ENCODE measurements at regions not wholly inside any gene's neighbourhood (a gene's known extent, or its start where the extent isn't known, plus 50 kb on each side); places are given as distances from the start of the nearest gene placed in this dataset.

GRCh38 chr13:73451221-73452029, 392.6 kb downstream of the KLF5 start:
- in situ Hi-C loops (cut with MboI; ENCODE audit: low pct_unique_long_range_greater_than_20kb, low sequenced_read_pairs, unreplicated experiment), result no loop called here
- TF ChIP-seq CTCF (IDR thresholded peaks at IDR 0.05; ENCODE audit: extremely low read depth, insufficient read depth, missing control alignments), result no peak
- no peak for DNase-seq (ENCODE audit: low spot score)

- no peak for TF ChIP-seq CTCF (IDR thresholded peaks at IDR 0.05; ENCODE audit: extremely low read depth, insufficient read depth, missing control alignments)
- in situ Hi-C loops (cut with MboI; ENCODE audit: low pct_unique_long_range_greater_than_20kb, low sequenced_read_pairs, unreplicated experiment), result no loop called here
- no peak for DNase-seq (ENCODE audit: low spot score)
These were observed 391.8 kb downstream of the KLF5 start for GRCh38 chr13:73450583-73450982.

GRCh38 chr13:73449252-73449651, 390.4 kb downstream of the KLF5 start:
- in situ Hi-C loops (cut with MboI; ENCODE audit: low pct_unique_long_range_greater_than_20kb, low sequenced_read_pairs, unreplicated experiment), result no loop called here
- TF ChIP-seq CTCF (IDR thresholded peaks at IDR 0.05; ENCODE audit: extremely low read depth, insufficient read depth, missing control alignments), result no peak
- DNase-seq (ENCODE audit: low spot score), result no peak

DNA sequence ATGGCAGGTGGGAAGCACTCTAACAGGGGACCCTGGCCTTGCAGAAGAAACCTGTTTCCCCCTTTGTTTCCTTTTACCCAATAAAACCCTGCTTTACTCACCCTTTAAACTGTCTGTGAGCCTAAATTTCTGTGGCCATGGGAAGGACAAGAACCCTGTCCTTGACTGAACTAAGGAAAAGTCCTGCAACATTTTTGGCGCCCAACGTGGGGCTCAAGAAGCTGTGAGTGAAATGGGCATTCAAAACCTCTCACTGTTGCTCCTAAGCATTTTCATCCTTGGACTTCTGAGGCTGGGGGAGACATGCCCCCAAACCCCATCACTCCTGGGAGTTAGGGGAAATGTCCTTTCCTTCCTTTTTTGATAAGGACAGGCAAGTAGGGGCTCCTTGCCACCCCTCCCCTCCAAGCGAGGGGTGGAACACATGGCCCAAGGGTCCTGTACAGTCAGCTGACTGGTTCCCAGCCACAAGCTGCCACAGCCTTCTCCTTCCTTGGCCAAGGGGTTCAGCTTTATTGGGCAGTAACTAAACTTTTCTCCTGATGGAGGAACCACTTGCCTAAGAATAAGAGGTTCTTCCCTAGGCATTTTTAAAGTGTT, 381.6 kb downstream of the KLF5 start:
- in situ Hi-C loops (cut with MboI; ENCODE audit: low pct_unique_long_range_greater_than_20kb, low sequenced_read_pairs, unreplicated experiment), result no loop called here
- DNase-seq (ENCODE audit: low spot score), result no peak
- no peak for TF ChIP-seq CTCF (IDR thresholded peaks at IDR 0.05; ENCODE audit: extremely low read depth, insufficient read depth, missing control alignments)

- no peak for TF ChIP-seq CTCF (IDR thresholded peaks at IDR 0.05; ENCODE audit: extremely low read depth, insufficient read depth, missing control alignments)
- in situ Hi-C loops (cut with MboI; ENCODE audit: low pct_unique_long_range_greater_than_20kb, low sequenced_read_pairs, unreplicated experiment), result no loop called here
- DNase-seq (ENCODE audit: low spot score), result no peak
These were observed 375.1 kb downstream of the KLF5 start for GRCh38 chr13:73433890-73434289.

GRCh38 chr13:73433458-73433857, 374.7 kb downstream of the KLF5 start:
- no peak for TF ChIP-seq CTCF (IDR thresholded peaks at IDR 0.05; ENCODE audit: extremely low read depth, insufficient read depth, missing control alignments)
- DNase-seq (ENCODE audit: low spot score), result no peak
- in situ Hi-C loops (cut with MboI; ENCODE audit: low pct_unique_long_range_greater_than_20kb, low sequenced_read_pairs, unreplicated experiment), result no loop called here
